Activated CD4-positive, alpha-beta T cell treated with anti-CD3 and anti-CD28 coated beads, Interleukin-2, Interleukin-4, amounts not matched to agents 100 ng/mL and 50 ng/mL, durations not matched to agents 16 hours and 8 hours (primary cell): ENCODE measurements at regions not wholly inside any gene's neighbourhood (a gene's known extent, or its start where the extent isn't known, plus 50 kb on each side); places are given as distances from the start of the nearest gene placed in this dataset.

Source experiments
- DNase-seq: peaks from one replicate; pipeline ENCODE4 v3.0.0-alpha.2; 2020; ENCODE audit warnings: low spot score

DNA sequence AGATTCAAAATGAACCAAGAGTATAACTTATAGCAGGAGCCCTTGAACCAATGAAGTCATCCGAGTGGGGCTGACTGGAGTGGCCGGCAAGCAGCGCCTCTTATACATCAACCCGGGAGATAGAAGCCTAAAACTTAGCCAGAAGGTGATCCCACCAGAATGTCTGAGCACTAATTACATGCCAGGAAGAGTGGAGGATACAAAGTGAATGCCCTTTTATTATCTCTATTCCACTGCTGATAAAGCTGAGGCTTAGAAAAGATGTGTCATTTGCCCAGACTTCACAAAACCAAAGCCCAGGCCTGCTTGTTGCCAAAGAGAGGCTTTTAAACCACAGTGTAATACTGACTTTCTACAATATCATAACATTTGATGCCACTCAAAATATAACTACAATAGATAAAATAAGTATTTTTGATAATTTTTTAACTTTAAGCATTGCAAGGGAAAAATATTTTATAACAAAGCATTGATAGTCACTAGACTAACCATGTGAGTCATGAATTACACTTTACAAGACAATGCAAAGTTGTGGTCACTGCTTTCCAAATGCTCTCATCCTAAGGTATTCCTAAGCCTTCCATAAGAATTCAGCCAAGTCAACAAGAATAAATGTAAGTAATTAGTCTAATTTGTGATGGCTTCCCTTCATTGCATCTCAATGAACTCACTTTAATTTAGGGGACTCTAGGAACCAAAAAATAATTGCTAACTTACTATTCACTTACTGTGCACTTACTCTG, 58.6 kb upstream of the ARID5B start:
- no peak for DNase-seq

DNA sequence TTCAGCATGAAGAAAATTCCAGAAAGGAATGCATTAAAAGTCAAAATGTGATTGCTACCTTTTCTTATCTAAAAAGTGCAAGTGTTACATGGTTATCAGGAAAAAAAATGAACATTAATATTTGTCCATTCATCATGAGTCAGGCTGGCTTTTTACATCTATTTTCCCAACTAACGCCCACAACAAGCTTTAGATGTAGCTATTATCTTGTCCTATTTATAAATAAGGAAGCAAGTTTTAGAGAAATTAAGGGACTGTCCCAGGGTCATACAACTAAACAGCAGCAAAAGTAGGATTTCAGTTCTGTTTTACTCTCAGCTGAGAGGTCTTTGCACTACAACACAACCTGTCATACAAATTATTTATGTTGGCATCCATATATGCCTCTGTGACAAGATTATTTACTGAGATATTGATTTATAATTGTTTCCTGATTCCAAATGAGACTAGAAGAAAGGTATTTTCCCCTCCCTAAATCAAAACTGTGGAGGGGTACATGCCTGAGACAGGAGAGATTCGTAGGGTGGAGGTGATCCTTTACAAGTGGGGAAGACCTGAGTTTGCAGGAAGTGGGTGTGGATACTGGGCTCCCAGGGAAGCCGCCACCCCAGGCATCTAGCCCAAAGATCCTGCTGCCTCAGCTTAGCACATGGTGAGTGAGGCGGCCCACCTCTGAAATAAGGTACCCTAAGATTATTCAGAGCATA, 57.2 kb upstream of the ARID5B start:
- DNase-seq: no peak

DNA sequence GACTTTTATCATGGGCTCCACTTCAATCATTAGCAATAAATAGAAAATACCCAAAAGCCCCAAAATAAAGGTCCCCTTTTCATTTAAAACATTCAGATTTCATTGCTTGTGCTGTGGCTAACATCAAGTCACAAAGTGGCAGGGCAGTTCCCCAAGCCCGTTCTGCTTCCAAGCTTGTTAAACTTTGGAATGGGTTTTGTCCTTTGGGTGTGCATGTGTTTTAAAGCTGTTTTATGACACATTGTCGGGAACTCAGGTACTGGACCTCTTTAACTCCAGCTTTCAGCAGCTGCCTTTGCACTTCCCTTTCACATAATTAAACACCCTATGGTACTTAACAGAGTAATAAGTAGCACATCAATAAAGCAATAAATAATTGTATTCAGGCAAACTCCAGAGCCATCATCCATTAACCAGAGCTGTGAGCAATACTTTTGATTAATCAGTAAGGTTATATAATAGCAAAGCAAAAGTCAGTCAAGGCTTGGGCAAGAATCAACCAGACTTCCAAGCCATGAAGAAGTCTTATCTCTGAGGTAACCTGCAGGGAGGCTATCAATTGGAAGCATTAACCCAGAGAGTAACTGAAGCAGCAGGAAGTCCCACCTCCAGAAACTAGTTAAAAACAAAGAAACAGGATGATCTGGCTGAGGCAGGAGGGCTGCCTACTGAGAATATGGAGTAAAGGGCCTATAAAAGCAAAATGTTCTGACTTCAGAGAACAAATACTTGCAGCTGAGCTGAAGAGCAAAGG, 56.1 kb upstream of the ARID5B start:
- DNase-seq: no peak

DNA sequence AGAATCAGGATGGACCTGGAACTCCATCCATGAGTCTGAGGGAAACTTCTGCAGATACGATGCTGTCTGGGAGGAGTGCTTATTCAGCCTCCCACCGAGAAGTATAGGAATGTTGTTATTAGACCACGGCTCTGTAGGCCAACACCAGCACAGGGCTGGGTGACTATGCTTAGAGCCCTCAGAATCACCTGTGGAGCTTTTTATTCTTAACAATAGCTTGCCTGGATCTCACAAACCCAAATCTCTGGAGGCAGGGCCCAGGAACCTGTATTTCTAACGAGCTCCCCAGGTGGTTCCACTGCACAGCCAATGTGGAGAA, 55.6 kb upstream of the ARID5B start:
- no peak for DNase-seq

DNA sequence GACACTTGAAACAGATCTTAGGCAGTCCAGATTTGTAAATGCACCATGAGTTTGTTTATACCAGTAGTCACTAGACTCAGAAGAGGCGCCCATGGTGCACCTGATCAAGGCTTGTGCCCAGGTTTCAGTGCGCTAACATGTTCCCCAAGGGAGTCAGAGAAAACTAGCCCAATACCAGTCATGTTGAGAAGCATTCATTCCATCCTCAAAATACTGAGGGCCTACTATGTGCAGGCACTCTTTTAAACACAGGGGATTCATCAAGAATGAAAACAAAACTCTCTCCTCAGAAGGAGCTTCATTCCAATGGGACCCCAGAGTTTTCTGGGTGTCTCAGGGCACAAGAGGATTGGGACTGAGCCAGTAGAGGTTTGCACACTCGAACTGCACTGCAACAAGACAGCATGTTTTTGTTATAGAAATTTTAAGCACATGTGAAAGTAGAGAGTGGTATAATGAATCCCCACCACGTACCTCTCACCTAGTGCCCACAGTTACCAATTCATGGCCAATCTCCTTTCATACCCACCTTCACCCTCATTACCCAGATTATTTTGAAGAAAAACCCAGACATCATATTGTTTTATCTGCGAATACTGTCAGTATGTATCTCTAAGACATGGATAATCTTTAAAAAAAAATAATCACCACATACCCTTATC, 55.0 kb upstream of the ARID5B start:
- DNase-seq: no peak

DNA sequence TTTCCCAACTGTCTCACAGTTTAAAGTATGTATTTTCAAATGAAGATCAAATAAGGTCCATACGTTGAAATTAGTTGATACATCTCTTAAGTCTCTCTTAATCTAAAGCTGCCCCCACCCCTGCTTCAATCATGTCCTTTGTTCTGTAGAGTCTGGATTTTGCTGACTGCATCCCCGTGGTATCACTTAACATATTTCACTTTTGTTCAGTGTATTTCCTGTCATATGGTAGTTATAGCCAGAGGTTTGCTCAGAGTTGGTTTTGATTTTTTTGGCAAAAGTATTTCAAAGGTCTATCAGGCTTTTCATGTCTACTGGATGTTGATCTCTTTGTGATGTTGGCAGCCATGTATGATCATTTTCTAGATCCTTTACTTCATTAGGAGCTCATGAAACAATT, 54.4 kb upstream of the ARID5B start:
- DNase-seq: peak; percentile 24

DNA sequence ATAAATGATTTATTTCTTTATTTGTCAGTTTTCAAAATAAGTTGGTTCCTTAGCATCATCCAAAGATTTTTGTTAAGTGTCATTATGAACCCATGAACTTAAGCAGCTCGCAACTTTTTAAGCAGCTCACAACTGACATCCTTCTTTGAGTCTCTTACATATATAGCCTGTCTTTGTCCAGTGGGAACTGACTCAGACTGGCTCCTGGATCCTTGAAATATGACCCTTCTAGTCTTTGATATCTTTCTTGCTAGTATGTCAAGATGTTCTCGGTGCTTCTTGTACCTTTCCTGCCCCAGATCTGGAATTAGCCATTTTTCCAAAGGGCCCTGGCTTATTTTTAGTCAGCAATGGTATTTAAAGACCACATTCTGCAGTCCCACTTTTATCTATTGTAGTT, 53.9 kb upstream of the ARID5B start:
- no peak for DNase-seq

DNA sequence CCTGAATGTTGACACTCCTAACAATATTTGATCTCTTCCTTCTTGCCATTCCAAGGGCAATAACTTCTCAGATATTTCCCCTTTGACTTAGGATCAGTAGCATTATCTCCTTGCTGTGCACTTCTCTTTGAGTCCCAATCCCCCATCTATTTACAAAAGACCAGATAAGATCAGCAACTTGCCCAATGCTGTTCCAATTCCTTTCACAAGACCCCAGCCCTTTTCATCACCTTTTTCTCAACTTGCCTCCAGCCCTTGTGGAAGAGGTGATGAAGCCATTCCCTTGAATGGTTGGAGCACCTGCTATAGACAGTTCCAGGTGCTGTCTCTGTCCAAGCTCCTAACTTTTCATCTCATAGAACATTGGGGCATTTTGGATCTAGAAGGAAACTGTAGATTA, 51.1 kb upstream of the ARID5B start:
- DNase-seq: no peak
